KMS-11 (cell line): ENCODE measurements at regions not wholly inside any gene's neighbourhood (a gene's known extent, or its start where the extent isn't known, plus 50 kb on each side); places are given as distances from the start of the nearest gene placed in this dataset.
"Not testable (repeated sequence)": the region's sequence is repeated elsewhere in the genome, so short reads cannot be mapped to it uniquely, and the experiment has no call there.

Experiments
- H2AFZ ChIP-seq: fragments of 200-600 bp; sonication (generic); 2 replicates; pipeline ENCODE4 v1.6.1; 2016; ENCODE audit warnings: antibody characterized with exemption, mixed run types, low read depth
- H3K27ac ChIP-seq: fragments of 200-600 bp; sonication (generic); 2 replicates; pipeline ENCODE4 v1.6.1; 2016; ENCODE audit warnings: mild to moderate bottlenecking, mixed run types
- H3K27me3 ChIP-seq: fragments of 200-600 bp; sonication (generic); 2 replicates; pipeline ENCODE4 v1.6.1; 2017; ENCODE audit warnings: mild to moderate bottlenecking, low read depth, mixed run types, moderate library complexity; ENCODE audit not compliant: insufficient read depth
- H3K36me3 ChIP-seq: fragments of 200-600 bp; sonication (generic); 2 replicates; pipeline ENCODE4 v1.6.1; 2017; ENCODE audit warnings: mild to moderate bottlenecking, mixed run types; ENCODE audit not compliant: insufficient read depth
- H3K4me1 ChIP-seq: fragments of 200-600 bp; sonication (generic); 2 replicates; pipeline ENCODE4 v1.6.1; 2016; ENCODE audit warnings: mild to moderate bottlenecking, low read depth, mixed run types; ENCODE audit not compliant: poor library complexity, severe bottlenecking
- H3K4me2 ChIP-seq: fragments of 200-600 bp; sonication (generic); 2 replicates; pipeline ENCODE4 v1.7.0; 2016; ENCODE audit warnings: mild to moderate bottlenecking, mixed run types
- H3K4me3 ChIP-seq: fragments of 200-600 bp; sonication (generic); IDR thresholded peaks from 2 replicates; pipeline ENCODE4 v1.6.1; 2017; ENCODE audit warnings: low read depth, low read length, mixed read lengths; ENCODE audit not compliant: insufficient read depth
- H3K79me2 ChIP-seq: fragments of 200-600 bp; sonication (generic); 2 replicates; pipeline ENCODE4 v1.6.1; 2016; ENCODE audit warnings: low read depth, mixed run types; ENCODE audit not compliant: insufficient read depth
- H3K9ac ChIP-seq: fragments of 200-600 bp; sonication (generic); 2 replicates; pipeline ENCODE4 v1.6.1; 2016; ENCODE audit warnings: mild to moderate bottlenecking, mixed run types
- H4K20me1 ChIP-seq: fragments of 200-600 bp; sonication (generic); 2 replicates; pipeline ENCODE4 v1.6.1; 2016; ENCODE audit warnings: mild to moderate bottlenecking, mixed run types; ENCODE audit not compliant: insufficient read depth
- TF ChIP-seq, protein P1 (sequence below): fragments of 200-600 bp; sonication (generic); conservative IDR thresholded peaks from 2 replicates; pipeline ENCODE4 v1.6.1; 2017; ENCODE audit warnings: low read depth, mild to moderate bottlenecking, antibody characterized with exemption, low read length, moderate library complexity, mixed read lengths

DNA sequence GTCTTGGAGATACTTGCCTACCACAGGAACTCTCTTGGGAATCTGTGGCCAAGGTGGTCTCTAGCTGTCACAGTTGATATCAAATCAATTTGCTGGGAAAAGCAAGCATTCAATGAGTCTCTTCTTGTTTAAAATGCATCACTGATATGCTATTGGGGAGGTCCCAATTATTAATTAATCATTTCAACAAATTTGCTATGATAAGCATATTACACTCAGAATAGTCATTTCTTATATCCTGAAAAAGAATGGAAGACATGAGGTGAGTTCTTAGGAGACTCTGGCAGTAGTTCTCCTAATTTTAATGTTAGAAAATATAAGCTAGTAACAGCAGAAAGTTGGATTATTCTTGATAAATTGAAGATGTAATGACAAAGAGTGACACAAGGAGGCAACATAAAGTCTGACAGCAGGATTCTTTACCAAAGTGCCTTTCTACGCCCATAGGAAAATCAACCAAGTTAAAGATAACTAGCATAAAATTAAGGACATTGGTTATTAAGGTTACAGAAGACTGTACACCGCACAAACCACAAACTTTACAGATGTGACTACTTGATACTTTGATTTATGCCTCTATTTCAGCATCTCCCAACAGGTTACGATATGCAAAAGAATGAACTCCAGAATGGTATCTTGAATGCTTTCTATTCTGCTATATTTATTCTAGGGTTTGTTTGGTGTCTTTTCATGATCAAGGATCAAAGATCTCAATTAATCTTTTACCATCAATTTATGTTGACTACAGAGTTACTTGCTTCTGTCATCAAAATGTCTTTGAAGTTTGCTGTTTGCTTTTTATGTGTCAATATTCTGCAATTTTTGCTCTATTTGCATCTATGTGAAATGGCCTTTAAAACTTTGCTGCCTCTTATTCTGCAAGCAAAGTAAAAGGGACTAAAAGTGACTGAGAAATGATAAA lies 349.6 kb upstream of the CLEC14A start:
- Histone ChIP-seq H3K4me2 (no peak overlapping the region), H3K9ac (no peak overlapping the region), H4K20me1 (no peaks in the 10 kb centered on the region)

DNA sequence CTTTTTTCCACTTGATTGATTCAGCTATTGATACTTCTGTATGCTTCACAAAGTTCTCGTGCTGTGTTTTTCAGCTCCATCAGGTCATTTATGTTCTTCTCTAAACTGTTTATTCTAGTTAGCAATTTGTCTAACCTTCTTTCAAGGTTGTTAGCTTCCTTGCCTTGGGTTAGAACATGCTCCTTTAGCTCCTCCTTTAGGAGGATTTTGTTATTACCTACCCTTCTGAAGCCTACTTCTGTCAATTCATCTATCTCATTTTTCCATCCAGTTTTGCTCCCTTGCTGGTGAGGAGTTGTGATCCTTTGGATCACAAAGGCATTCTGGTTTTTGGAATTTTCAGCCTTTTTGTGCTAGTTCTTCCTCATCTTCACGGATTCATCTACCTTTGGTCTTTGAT lies 344.7 kb upstream of the CLEC14A start:
- not testable (repeated sequence) for H3K4me2 ChIP-seq, H2AFZ ChIP-seq, H3K4me3 ChIP-seq, H3K27me3 ChIP-seq, H3K79me2 ChIP-seq, H3K9ac ChIP-seq, H3K36me3 ChIP-seq, H4K20me1 ChIP-seq, H3K27ac ChIP-seq, H3K4me1 ChIP-seq

More for the DNA sequence above, 349.6 kb upstream of the CLEC14A start:
- TF ChIP-seq, protein P1, sequence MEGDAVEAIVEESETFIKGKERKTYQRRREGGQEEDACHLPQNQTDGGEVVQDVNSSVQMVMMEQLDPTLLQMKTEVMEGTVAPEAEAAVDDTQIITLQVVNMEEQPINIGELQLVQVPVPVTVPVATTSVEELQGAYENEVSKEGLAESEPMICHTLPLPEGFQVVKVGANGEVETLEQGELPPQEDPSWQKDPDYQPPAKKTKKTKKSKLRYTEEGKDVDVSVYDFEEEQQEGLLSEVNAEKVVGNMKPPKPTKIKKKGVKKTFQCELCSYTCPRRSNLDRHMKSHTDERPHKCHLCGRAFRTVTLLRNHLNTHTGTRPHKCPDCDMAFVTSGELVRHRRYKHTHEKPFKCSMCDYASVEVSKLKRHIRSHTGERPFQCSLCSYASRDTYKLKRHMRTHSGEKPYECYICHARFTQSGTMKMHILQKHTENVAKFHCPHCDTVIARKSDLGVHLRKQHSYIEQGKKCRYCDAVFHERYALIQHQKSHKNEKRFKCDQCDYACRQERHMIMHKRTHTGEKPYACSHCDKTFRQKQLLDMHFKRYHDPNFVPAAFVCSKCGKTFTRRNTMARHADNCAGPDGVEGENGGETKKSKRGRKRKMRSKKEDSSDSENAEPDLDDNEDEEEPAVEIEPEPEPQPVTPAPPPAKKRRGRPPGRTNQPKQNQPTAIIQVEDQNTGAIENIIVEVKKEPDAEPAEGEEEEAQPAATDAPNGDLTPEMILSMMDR: no peak
- no peak overlapping the region for H3K4me3 ChIP-seq
- H3K27me3 ChIP-seq: no peaks in the 10 kb centered on the region
- H2AFZ ChIP-seq: no peak overlapping the region
- no peaks in the 10 kb centered on the region for H3K36me3 ChIP-seq
- H3K27ac ChIP-seq: no peak overlapping the region
- no peaks in the 10 kb centered on the region for H3K79me2 ChIP-seq
- H3K4me1 ChIP-seq: no peaks in the 10 kb centered on the region

DNA sequence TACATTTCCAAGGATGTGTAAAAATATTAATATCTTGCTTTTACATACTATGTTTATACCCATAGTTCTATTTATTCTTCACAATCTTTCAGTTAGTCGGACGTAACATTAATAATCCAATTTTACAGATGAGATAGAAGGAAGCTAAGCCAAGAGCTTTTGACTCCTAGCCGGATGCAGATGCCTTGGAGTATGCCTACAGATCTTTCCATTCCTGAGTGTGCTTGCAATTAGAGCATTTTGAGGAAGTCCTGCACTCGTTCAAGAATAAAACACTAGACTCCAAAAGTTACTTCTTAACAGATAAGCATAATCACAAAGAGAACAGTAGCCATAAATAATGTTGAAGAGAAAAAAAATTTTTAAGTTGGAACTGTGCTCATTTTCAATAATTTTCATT lies 337.6 kb upstream of the CLEC14A start:
- Histone ChIP-seq H3K36me3 (no peaks in the 10 kb centered on the region), H3K4me1 (no peaks in the 10 kb centered on the region), H2AFZ (no peak overlapping the region), H3K4me3 (no peak overlapping the region), H3K4me2 (no peak overlapping the region), H3K27ac (no peak overlapping the region), H3K79me2 (no peaks in the 10 kb centered on the region), H4K20me1 (no peaks in the 10 kb centered on the region), H3K27me3 (no peaks in the 10 kb centered on the region), H3K9ac (no peak overlapping the region)
- TF ChIP-seq, protein P1: no peak

DNA sequence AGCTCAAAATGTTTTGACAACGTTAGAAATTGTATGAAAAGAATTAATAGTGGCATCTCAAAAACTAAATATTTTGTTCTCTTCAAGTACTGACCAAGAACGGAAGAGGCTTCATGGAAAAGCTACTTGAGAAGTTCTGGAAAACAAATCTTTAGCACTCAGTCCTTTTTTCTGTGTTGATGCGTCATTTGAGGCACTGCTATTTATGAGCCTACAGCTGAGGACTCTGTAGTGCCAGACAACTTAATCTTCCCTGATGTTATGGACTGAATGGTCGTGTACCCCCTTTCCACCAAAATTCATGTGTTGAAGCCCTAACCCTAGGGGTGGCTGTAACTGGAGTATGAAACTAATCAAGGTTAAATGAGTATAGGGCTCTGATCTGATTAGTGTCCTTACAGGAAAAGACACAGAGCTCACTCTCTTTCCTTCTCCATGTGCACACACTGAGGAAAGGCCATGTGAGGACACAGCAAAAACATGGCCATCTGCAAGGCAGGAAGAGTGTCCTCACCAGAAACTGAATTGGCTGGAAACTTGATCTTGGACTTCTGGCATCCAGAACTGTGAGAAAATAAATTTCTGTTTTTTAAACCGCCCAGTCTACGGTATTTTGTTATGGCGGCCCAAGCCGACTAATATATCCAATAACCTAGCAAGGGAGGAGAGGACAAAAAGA lies 337.0 kb upstream of the CLEC14A start:
- Histone ChIP-seq H3K27ac (no peak overlapping the region), H3K79me2 (no peaks in the 10 kb centered on the region), H3K36me3 (no peaks in the 10 kb centered on the region), H3K4me2 (no peak overlapping the region), H4K20me1 (no peaks in the 10 kb centered on the region), H2AFZ (no peak overlapping the region), H3K27me3 (no peaks in the 10 kb centered on the region), H3K9ac (no peak overlapping the region), H3K4me1 (no peaks in the 10 kb centered on the region), H3K4me3 (no peak overlapping the region)
- TF ChIP-seq, protein P1: no peak
